ENCODE measurements at regions not wholly inside any gene's neighbourhood (a gene's known extent, or its start where the extent isn't known, plus 50 kb on each side); places are given as distances from the start of the nearest gene placed in this dataset.

DNA sequence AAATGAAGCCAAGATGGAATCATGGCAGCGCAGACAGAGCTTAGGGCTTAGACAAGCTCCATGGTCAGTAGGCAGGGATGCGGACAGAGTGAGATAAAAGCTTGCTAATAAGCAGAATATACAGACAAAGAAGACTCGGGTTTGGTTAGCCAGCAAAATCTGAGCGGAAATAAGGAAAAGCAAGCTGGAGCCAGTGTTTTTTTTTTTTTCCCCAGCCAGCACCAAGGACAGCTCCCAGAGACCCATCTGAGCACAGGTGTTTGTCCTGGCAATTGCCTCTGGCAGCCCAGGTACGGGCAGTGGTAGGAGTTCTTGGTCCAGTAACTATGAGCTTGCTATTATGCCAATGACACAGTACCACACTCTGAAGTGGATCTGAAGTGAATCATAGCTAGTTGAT lies 187.6 kb downstream of the ADCYAP1 start:
- no peak for TF ChIP-seq EZH2phosphoT487 (IDR thresholded peaks at IDR 0.05; ENCODE audit: insufficient read depth, low read depth)
- no peak for TF ChIP-seq EZH2 (IDR thresholded peaks at IDR 0.05; ENCODE audit: insufficient read depth, poor library complexity, severe bottlenecking)
